SK-N-SH (cell line): ENCODE measurements at regions not wholly inside any gene's neighbourhood (a gene's known extent, or its start where the extent isn't known, plus 50 kb on each side); places are given as distances from the start of the nearest gene placed in this dataset.

Experiments used
- CTCF ChIA-PET: fragments of 300-600, 350-600 bp; formaldehyde crosslinking; extraction: SDS; loops from one replicate; lab custom pipeline; 2021; lab: Yijun Ruan, JAX
- POLR2A ChIA-PET: fragments of 350-600 bp; sonication (Branson Sonifier 250); formaldehyde crosslinking; extraction: SDS; loops from one replicate; lab custom pipeline; 2020; ENCODE audit warnings: antibody characterized with exemption, inconsistent platforms; lab: Yijun Ruan, JAX
- DNase-seq: peaks from one replicate; pipeline ENCODE4 v3.0.0; 2012
- H2AFZ ChIP-seq: fragments of 200-600 bp; sonication (generic); 2 replicates; pipeline ENCODE4 v1.8.1; 2016; ENCODE audit warnings: antibody characterized with exemption, mild to moderate bottlenecking, low read depth
- H3F3A ChIP-seq: fragments of 200-600 bp; sonication (generic); replicated peaks from 2 replicates; pipeline ENCODE3; 2016; ENCODE audit warnings: antibody characterized with exemption, mild to moderate bottlenecking; ENCODE audit not compliant: insufficient read depth
- H3K27ac ChIP-seq, 2 experiments: fragments of 200-500 bp in 1 of 2; fragments of 200-600 bp in 1 of 2; sonication (Bioruptor generic) in 1 of 2; sonication (generic), shearing (Covaris generic) in 1 of 2; 2 replicates each; pipeline versions ENCODE4 v1.5.1 to v1.6.1; 2014 to 2016; ENCODE audit warnings: low read depth in 2 of 2, inconsistent platforms in 1 of 2, low read length in 1 of 2, mild to moderate bottlenecking in 1 of 2, mixed read lengths in 1 of 2
- H3K27me3 ChIP-seq: fragments of 200-600 bp; sonication (generic), shearing (Covaris generic); 2 replicates; pipeline ENCODE4 v1.6.1; 2016; ENCODE audit warnings: mixed run types; ENCODE audit not compliant: insufficient read depth
- H3K36me3 ChIP-seq, 2 experiments: fragments of 200-500 bp in 1 of 2; fragments of 200-600 bp in 1 of 2; sonication (Bioruptor generic) in 1 of 2; sonication (generic) in 1 of 2; replicated peaks in 1 of 2; 2 replicates each; pipeline versions ENCODE3 to v1.5.1; 2014 to 2016; ENCODE audit warnings: low read length in 1 of 2, mild to moderate bottlenecking in 1 of 2; ENCODE audit not compliant: insufficient read depth in 2 of 2, control insufficient read depth in 1 of 2
- H3K4me1 ChIP-seq, 2 experiments: fragments of 200-500 bp in 1 of 2; fragments of 200-600 bp in 1 of 2; sonication (Bioruptor generic) in 1 of 2; sonication (generic), shearing (Covaris generic) in 1 of 2; 2 replicates each; pipeline versions ENCODE4 v1.5.1 to v1.6.1; 2014 to 2016; ENCODE audit warnings: low read depth in 1 of 2, low read length in 1 of 2, mixed run types in 1 of 2; ENCODE audit not compliant: insufficient read depth in 2 of 2, control insufficient read depth in 1 of 2
- H3K4me2 ChIP-seq: fragments of 200-600 bp; sonication (generic), shearing (Covaris generic); 2 replicates; pipeline ENCODE4 v1.6.1; 2017; ENCODE audit warnings: mixed run types
- H3K4me3 ChIP-seq, 2 experiments: fragments of 200-500 bp in 1 of 2; fragments of 200-600 bp in 1 of 2; sonication (Bioruptor generic) in 1 of 2; sonication (generic), shearing (Covaris generic) in 1 of 2; 2 replicates each; pipeline versions ENCODE4 v1.5.1 to v1.8.1; 2014 to 2016; ENCODE audit warnings: low read depth in 2 of 2, inconsistent platforms in 1 of 2, low read length in 1 of 2, mild to moderate bottlenecking in 1 of 2, mixed read lengths in 1 of 2, moderate library complexity in 1 of 2
- H3K79me2 ChIP-seq: fragments of 200-600 bp; sonication (generic); 2 replicates; pipeline ENCODE4 v1.8.1; 2017; ENCODE audit warnings: mild to moderate bottlenecking; ENCODE audit not compliant: insufficient read depth
- H3K9ac ChIP-seq: fragments of 200-600 bp; sonication (generic); 2 replicates; pipeline ENCODE4 v1.6.1; 2017; ENCODE audit warnings: mixed run types
- H3K9me2 ChIP-seq: fragments of 200-600 bp; sonication (generic); 2 replicates; pipeline ENCODE4 v1.6.1; 2017; ENCODE audit warnings: mixed run types
- H3K9me3 ChIP-seq: fragments of 200-600 bp; sonication (generic); 2 replicates; pipeline ENCODE4 v1.6.1; 2017; ENCODE audit warnings: mixed run types, mild to moderate bottlenecking, moderate library complexity
- H4K20me1 ChIP-seq: fragments of 200-600 bp; sonication (generic); 2 replicates; pipeline ENCODE4 v1.6.1; 2017; ENCODE audit warnings: mild to moderate bottlenecking, mixed run types; ENCODE audit not compliant: insufficient read depth
- ELF1 ChIP-seq: IDR thresholded peaks from 2 replicates; pipeline ENCODE4 v1.4.0; 2012
- FOSL2 ChIP-seq: IDR thresholded peaks from 2 replicates; pipeline ENCODE4 v1.4.0; 2012; ENCODE audit warnings: low read depth, mild to moderate bottlenecking, moderate library complexity, borderline replicate concordance
- JUND ChIP-seq: IDR thresholded peaks from 2 replicates; pipeline ENCODE4 v1.4.0; 2012
- MEF2A ChIP-seq: IDR thresholded peaks from 2 replicates; pipeline ENCODE4 v1.4.0; 2012; ENCODE audit warnings: low read depth, borderline replicate concordance
- MXI1 ChIP-seq: IDR thresholded peaks from 2 replicates; pipeline ENCODE4 v1.6.1; 2012; ENCODE audit warnings: mild to moderate bottlenecking, low read depth, low read length, improper control_type of control experiment
- NRF1 ChIP-seq: IDR thresholded peaks from 2 replicates; pipeline ENCODE4 v1.6.1; 2012; ENCODE audit warnings: low read depth, mild to moderate bottlenecking, low read length
- POLR2AphosphoS5 ChIP-seq: IDR thresholded peaks from 2 replicates; pipeline ENCODE4 v1.6.1; 2012; ENCODE audit warnings: low read depth, low read length
- RAD21 ChIP-seq: IDR thresholded peaks from 2 replicates; pipeline ENCODE4 v1.6.1; 2012; ENCODE audit warnings: mild to moderate bottlenecking, low read length
- RCOR1 ChIP-seq: fragments of 150-350 bp; IDR thresholded peaks from 2 replicates; pipeline ENCODE4 v1.6.1; 2017; ENCODE audit warnings: antibody characterized with exemption, low read length
- RXRA ChIP-seq: IDR thresholded peaks from 2 replicates; pipeline ENCODE4 v1.4.0; 2012; ENCODE audit warnings: low read depth, mild to moderate bottlenecking, borderline replicate concordance
- SMC3 ChIP-seq: IDR thresholded peaks from 2 replicates; pipeline ENCODE4 v1.6.1; 2012; ENCODE audit warnings: low read depth, low read length, improper control_type of control experiment
- WGBS: methylation state at CpG from one replicate; pipeline ENCODE4 v1.1.6; 2017; ENCODE audit warnings: low lambda C conversion rate; 5-methylcytosine and 5-hydroxymethylcytosine counted together
- TF ChIP-seq, protein P1 (sequence below): fragments of 200-600 bp; sonication (generic); IDR thresholded peaks from 2 replicates; pipeline ENCODE4 v1.6.1; 2017; ENCODE audit warnings: antibody characterized with exemption, mild to moderate bottlenecking, moderate library complexity
- TF ChIP-seq, protein P2 (sequence below): fragments of 150-350 bp; IDR thresholded peaks from 2 replicates; pipeline ENCODE4 v1.6.1; 2016; ENCODE audit warnings: mild to moderate bottlenecking, low read depth, low read length

DNA sequence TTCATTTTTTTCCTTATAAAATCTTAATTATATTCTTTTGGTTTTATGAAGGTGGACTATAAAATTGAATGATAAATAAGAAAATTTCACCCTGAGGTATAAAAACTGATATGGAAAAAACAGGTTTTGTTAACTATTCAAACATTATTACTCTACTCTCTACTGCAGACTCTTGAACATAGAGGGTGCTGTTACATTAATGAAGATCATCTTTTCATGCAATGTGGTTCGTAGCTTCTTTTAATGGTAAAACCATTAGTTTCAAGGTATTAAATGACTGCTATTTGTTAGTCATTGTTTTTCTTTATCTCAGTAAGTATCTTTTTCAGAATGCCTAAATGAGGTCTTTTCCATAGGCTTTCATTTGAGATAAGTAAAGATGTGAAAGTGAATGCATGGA lies 510.4 kb downstream of the SLC16A7 start:
- Histone ChIP-seq H3K4me2 (no peak overlapping the region), H3K9ac (no peak overlapping the region), H3K79me2 (no peaks in the 10 kb centered on the region), H3K27ac (no peak overlapping the region), H3K4me1 (no peaks in the 10 kb centered on the region)
- CTCF ChIA-PET = no interaction called here
- TF ChIP-seq SMC3 (peak; percentile 36; the same call in 1 of the 2 replicates), RAD21 (peak; percentile 50), POLR2AphosphoS5 (no peak)
- TF ChIP-seq, protein P1, sequence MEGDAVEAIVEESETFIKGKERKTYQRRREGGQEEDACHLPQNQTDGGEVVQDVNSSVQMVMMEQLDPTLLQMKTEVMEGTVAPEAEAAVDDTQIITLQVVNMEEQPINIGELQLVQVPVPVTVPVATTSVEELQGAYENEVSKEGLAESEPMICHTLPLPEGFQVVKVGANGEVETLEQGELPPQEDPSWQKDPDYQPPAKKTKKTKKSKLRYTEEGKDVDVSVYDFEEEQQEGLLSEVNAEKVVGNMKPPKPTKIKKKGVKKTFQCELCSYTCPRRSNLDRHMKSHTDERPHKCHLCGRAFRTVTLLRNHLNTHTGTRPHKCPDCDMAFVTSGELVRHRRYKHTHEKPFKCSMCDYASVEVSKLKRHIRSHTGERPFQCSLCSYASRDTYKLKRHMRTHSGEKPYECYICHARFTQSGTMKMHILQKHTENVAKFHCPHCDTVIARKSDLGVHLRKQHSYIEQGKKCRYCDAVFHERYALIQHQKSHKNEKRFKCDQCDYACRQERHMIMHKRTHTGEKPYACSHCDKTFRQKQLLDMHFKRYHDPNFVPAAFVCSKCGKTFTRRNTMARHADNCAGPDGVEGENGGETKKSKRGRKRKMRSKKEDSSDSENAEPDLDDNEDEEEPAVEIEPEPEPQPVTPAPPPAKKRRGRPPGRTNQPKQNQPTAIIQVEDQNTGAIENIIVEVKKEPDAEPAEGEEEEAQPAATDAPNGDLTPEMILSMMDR = peak; percentile 69
- TF ChIP-seq, all 33 proteins: peak for 3
- DNase-seq = no peak
- no peak overlapping the region for H3K4me3 ChIP-seq
- H2AFZ ChIP-seq = no peak overlapping the region
- no peaks in the 10 kb centered on the region for H3K9me2 ChIP-seq
- H4K20me1 ChIP-seq = no peaks in the 10 kb centered on the region
- POLR2A ChIA-PET = no interaction called here
- H3F3A ChIP-seq = no peaks in the 10 kb centered on the region
- H3K36me3 ChIP-seq = no peaks in the 10 kb centered on the region
- no peaks in the 10 kb centered on the region for H3K27me3 ChIP-seq
- no peaks in the 10 kb centered on the region for H3K9me3 ChIP-seq
- 5% methylated on average over 1 of the region's 1 CpG for WGBS

DNA sequence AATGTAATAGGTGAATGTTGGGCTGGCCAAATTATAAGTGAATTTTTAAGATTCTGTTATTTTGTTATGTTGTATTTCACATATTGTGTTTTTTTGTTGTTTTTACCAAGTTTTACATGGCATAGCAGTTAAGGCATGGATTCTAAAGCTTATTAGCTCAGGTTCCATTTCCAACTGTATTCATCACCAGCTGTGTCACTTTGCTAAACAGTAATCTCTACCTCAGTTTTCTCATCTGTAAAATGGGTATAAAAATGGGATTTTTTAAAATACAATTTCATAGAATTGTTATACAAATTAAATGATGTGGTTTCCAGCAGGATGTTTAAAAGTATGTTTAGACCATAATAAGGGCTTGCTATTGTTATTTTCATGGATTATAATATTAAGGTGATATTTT lies 512.2 kb downstream of the SLC16A7 start:
- no peaks in the 10 kb centered on the region for H4K20me1 ChIP-seq
- no peak overlapping the region for H3K4me3 ChIP-seq
- POLR2A ChIA-PET = no interaction called here
- no peak overlapping the region for H3K4me2 ChIP-seq
- H3K79me2 ChIP-seq = no peaks in the 10 kb centered on the region
- H3K36me3 ChIP-seq = no peaks in the 10 kb centered on the region
- no peaks in the 10 kb centered on the region for H3F3A ChIP-seq
- no peak overlapping the region for H3K9ac ChIP-seq
- no peaks in the 10 kb centered on the region for H3K4me1 ChIP-seq
- no peak for DNase-seq
- H2AFZ ChIP-seq = no peak overlapping the region
- H3K27ac ChIP-seq = no peak overlapping the region
- no peak for TF ChIP-seq RXRA
- no peak for TF ChIP-seq MEF2A
- TF ChIP-seq, all 33 proteins: peak for 0
- no peaks in the 10 kb centered on the region for H3K9me3 ChIP-seq
- CTCF ChIA-PET = no interaction called here
- no peaks in the 10 kb centered on the region for H3K9me2 ChIP-seq
- H3K27me3 ChIP-seq = no peaks in the 10 kb centered on the region

DNA sequence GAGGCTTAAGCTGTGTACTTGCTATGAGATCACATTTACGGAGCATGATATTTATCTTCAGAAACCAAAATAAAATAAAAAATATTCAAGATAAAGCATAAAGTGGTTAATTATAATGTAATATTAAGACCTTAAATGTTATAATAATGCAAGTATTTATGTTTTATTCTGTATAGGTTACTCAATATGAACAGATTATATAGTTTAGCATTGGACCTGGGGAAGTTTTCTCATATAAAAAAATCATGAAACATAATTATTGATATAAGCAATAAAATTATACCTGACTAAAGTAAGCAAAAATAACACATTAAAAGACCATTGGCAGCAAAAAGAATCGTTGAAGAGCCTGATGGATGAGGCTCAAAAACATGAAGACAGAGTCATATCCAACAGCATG lies 516.2 kb downstream of the SLC16A7 start:
- no peaks in the 10 kb centered on the region for H3F3A ChIP-seq
- H4K20me1 ChIP-seq = no peaks in the 10 kb centered on the region
- no peaks in the 10 kb centered on the region for H3K9me3 ChIP-seq
- H3K36me3 ChIP-seq = no peaks in the 10 kb centered on the region
- H3K79me2 ChIP-seq = no peaks in the 10 kb centered on the region
- no peak overlapping the region for H3K9ac ChIP-seq
- H3K4me3 ChIP-seq = no peak overlapping the region
- H3K4me2 ChIP-seq = no peak overlapping the region
- no peaks in the 10 kb centered on the region for H3K4me1 ChIP-seq
- TF ChIP-seq MXI1 = no peak
- no peak for TF ChIP-seq POLR2AphosphoS5
- TF ChIP-seq, protein P2, sequence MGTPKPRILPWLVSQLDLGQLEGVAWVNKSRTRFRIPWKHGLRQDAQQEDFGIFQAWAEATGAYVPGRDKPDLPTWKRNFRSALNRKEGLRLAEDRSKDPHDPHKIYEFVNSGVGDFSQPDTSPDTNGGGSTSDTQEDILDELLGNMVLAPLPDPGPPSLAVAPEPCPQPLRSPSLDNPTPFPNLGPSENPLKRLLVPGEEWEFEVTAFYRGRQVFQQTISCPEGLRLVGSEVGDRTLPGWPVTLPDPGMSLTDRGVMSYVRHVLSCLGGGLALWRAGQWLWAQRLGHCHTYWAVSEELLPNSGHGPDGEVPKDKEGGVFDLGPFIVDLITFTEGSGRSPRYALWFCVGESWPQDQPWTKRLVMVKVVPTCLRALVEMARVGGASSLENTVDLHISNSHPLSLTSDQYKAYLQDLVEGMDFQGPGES = no peak
- TF ChIP-seq JUND = no peak
- no peak for TF ChIP-seq RCOR1
- no peak for TF ChIP-seq ELF1
- TF ChIP-seq NRF1 = no peak
- no peak for TF ChIP-seq FOSL2
- no peak for TF ChIP-seq RAD21
- TF ChIP-seq, protein P1 = no peak
- ChIA-PET CTCF (no interaction called here), POLR2A (no interaction called here)
- DNase-seq = no peak
- no peak overlapping the region for H3K27ac ChIP-seq
- no peaks in the 10 kb centered on the region for H3K27me3 ChIP-seq
- H3K9me2 ChIP-seq = no peaks in the 10 kb centered on the region
- WGBS = 24% methylated on average over 2 of the region's 2 CpGs
- no peak overlapping the region for H2AFZ ChIP-seq
